Fibroblast of skin of right biceps (primary cell): ENCODE measurements at regions not wholly inside any gene's neighbourhood (a gene's known extent, or its start where the extent isn't known, plus 50 kb on each side); places are given as distances from the start of the nearest gene placed in this dataset.
"Not testable (repeated sequence)": the region's sequence is repeated elsewhere in the genome, so short reads cannot be mapped to it uniquely, and the experiment has no call there.

Source experiments
- DNase-seq: peaks from one replicate; pipeline ENCODE4 v3.0.0-alpha.2; 2013

GRCh38 chr15:77896147-77897112 is 181.1 kb downstream of the TBC1D2B start:
- DNase-seq = not testable (repeated sequence)

- no peak for DNase-seq
Measured at GRCh38 chr15:77895742-77896141, 181.8 kb downstream of the TBC1D2B start.

- not testable (repeated sequence) for DNase-seq
Measured at GRCh38 chr15:77895145-77895544, 182.4 kb downstream of the TBC1D2B start.

GRCh38 chr15:77893671-77894640 is 183.6 kb downstream of the TBC1D2B start:
- DNase-seq = not testable (repeated sequence)

- DNase-seq = not testable (repeated sequence)
Measured at GRCh38 chr15:77893246-77893645, 184.3 kb downstream of the TBC1D2B start.

GRCh38 chr15:77892335-77892734 is 185.2 kb downstream of the TBC1D2B start:
- no peak for DNase-seq

GRCh38 chr15:77891862-77892261 is 185.6 kb downstream of the TBC1D2B start:
- not testable (repeated sequence) for DNase-seq

- peak; percentile 73 for DNase-seq
Measured at GRCh38 chr15:77890911-77891801, 186.4 kb downstream of the TBC1D2B start.

GRCh38 chr15:77889828-77890725 is 187.4 kb downstream of the TBC1D2B start:
- not testable (repeated sequence) for DNase-seq

GRCh38 chr15:77889009-77889806 is 188.3 kb downstream of the TBC1D2B start:
- peak; percentile 45 for DNase-seq

- not testable (repeated sequence) for DNase-seq
Measured at GRCh38 chr15:77887563-77888429, 189.7 kb downstream of the TBC1D2B start.

GRCh38 chr15:77886805-77887448 is 190.6 kb downstream of the TBC1D2B start:
- DNase-seq = no peak

GRCh38 chr15:77885877-77886500 is 191.5 kb downstream of the TBC1D2B start:
- DNase-seq = not testable (repeated sequence)

- not testable (repeated sequence) for DNase-seq
Measured at GRCh38 chr15:77883012-77883411, 194.5 kb downstream of the TBC1D2B start.

- DNase-seq = no peak
Measured at GRCh38 chr15:77881950-77882349, 195.6 kb downstream of the TBC1D2B start.

GRCh38 chr15:77881535-77881934 is 196.0 kb downstream of the TBC1D2B start:
- DNase-seq = not testable (repeated sequence)

GRCh38 chr15:77879466-77879865 is 198.0 kb downstream of the TBC1D2B start:
- DNase-seq = peak; percentile 64
